GM23248 (cell line): ENCODE measurements at regions not wholly inside any gene's neighbourhood (a gene's known extent, or its start where the extent isn't known, plus 50 kb on each side); places are given as distances from the start of the nearest gene placed in this dataset.

ENCODE experiments used
- DNase-seq: peaks from one replicate; pipeline ENCODE4 v3.0.0-alpha.2; 2015
- H2AFZ ChIP-seq: fragments of 200-600 bp; sonication (generic); 2 replicates; pipeline ENCODE4 v1.6.1; 2016; ENCODE audit warnings: antibody characterized with exemption
- H3F3A ChIP-seq: fragments of 200-600 bp; sonication (generic); 2 replicates; pipeline ENCODE4 v1.6.1; 2016; ENCODE audit warnings: mild to moderate bottlenecking, antibody characterized with exemption, mixed run types; ENCODE audit not compliant: insufficient read depth
- H3K27ac ChIP-seq: fragments of 200-600 bp; sonication (generic); 2 replicates; pipeline ENCODE4 v1.5.1; 2016; ENCODE audit warnings: mild to moderate bottlenecking
- H3K27me3 ChIP-seq: fragments of 200-600 bp; sonication (generic); replicated peaks from 2 replicates; pipeline ENCODE4 v1.6.1; 2016; ENCODE audit warnings: mild to moderate bottlenecking; ENCODE audit not compliant: insufficient read depth
- H3K36me3 ChIP-seq: fragments of 200-600 bp; sonication (generic); 2 replicates; pipeline ENCODE4 v1.6.1; 2016; ENCODE audit warnings: low read depth, mild to moderate bottlenecking
- H3K4me1 ChIP-seq: fragments of 200-600 bp; sonication (generic); 2 replicates; pipeline ENCODE4 v1.6.1; 2016; ENCODE audit warnings: mild to moderate bottlenecking; ENCODE audit not compliant: insufficient read depth
- H3K4me2 ChIP-seq: fragments of 200-600 bp; sonication (generic); one replicate; pipeline ENCODE4 v1.6.1; 2016; ENCODE audit warnings: mild to moderate bottlenecking; ENCODE audit not compliant: unreplicated experiment
- H3K4me3 ChIP-seq: fragments of 200-600 bp; sonication (generic); 2 replicates; pipeline ENCODE4 v1.5.1; 2016; ENCODE audit warnings: mild to moderate bottlenecking
- H3K79me2 ChIP-seq: fragments of 200-600 bp; sonication (generic); 2 replicates; pipeline ENCODE4 v1.6.1; 2016; ENCODE audit warnings: mild to moderate bottlenecking; ENCODE audit not compliant: insufficient read depth
- H3K9ac ChIP-seq: fragments of 200-600 bp; sonication (generic); 2 replicates; pipeline ENCODE4 v1.6.1; 2016; ENCODE audit warnings: mild to moderate bottlenecking
- H3K9me2 ChIP-seq: fragments of 200-600 bp; sonication (generic); 2 replicates; pipeline ENCODE4 v1.6.1; 2016; ENCODE audit warnings: mixed run types, mild to moderate bottlenecking, moderate library complexity; ENCODE audit not compliant: insufficient read depth
- H3K9me3 ChIP-seq: fragments of 200-600 bp; sonication (generic); one replicate; pipeline ENCODE4 v1.6.1; 2017; ENCODE audit warnings: low read depth
- H4K20me1 ChIP-seq: fragments of 200-600 bp; sonication (generic); 2 replicates; pipeline ENCODE4 v1.6.0; 2016; ENCODE audit not compliant: insufficient read depth
- EZH2 ChIP-seq: fragments of 200-600 bp; sonication (generic); IDR thresholded peaks from 2 replicates; pipeline ENCODE4 v1.6.1; 2018; ENCODE audit warnings: antibody characterized with exemption, mild to moderate bottlenecking; ENCODE audit not compliant: insufficient read depth, poor library complexity, severe bottlenecking
- EZH2phosphoT487 ChIP-seq: fragments of 200-600 bp; sonication (generic); IDR thresholded peaks from 2 replicates; pipeline ENCODE4 v1.6.1; 2018; ENCODE audit warnings: antibody characterized with exemption, moderate library complexity, mild to moderate bottlenecking, low read depth; ENCODE audit not compliant: insufficient read depth
- WGBS, 2 experiments: methylation state at CpG; one replicate each; pipeline ENCODE4 v1.1.6; 2015 to 2017; ENCODE audit warnings: low lambda C conversion rate in 2 of 2, low coverage in 1 of 2; ENCODE audit errors: missing lambda C conversion rate in 2 of 2; 5-methylcytosine and 5-hydroxymethylcytosine counted together
- in situ Hi-C: fragments of 300-500 bp; cut with MboI; formaldehyde crosslinking; loops from 2 replicates; pipeline ENCODE4 v1.15.0; 2020

DNA sequence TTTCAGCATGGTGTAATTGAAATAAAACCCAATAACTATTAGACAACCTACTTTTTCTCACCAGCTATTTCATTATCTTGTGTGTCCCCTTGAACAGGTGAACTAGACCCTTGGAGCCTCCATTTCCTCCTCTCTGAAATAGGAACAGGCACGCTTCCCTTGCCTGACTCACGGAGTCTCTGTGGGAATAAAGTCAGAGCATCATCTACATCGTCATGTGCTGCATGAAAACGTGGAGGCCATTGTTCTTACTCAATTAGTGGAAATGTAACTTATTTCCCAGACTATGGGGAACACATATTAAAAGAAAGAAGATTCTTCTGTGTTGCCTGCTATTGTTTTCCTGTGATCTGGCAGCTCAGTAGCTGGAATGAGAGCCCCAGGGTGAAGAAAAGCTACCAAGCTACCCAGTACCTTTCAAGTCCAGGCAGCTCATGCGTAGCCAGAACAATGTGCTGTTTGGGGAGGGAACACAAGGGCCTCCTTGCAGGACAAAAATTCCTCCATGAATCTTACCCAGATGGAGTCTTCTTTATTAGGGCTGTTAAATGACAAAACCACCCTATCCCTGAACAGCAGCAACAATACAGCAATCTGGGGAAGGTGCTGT, 59.8 kb downstream of the SOX11 start:
- no peaks in the 10 kb centered on the region for H3F3A ChIP-seq
- TF ChIP-seq EZH2phosphoT487: no peak
- TF ChIP-seq EZH2: no peak
- H2AFZ ChIP-seq: no peak overlapping the region
- in situ Hi-C loops: no loop called here
- H3K27ac ChIP-seq: no peak overlapping the region
- no peak for DNase-seq
- no peaks in the 10 kb centered on the region for H3K79me2 ChIP-seq
- H3K4me3 ChIP-seq: no peak overlapping the region
- H3K4me2 ChIP-seq: no peak overlapping the region
- H4K20me1 ChIP-seq: no peaks in the 10 kb centered on the region
- no peaks in the 10 kb centered on the region for H3K36me3 ChIP-seq
- no peaks in the 10 kb centered on the region for H3K4me1 ChIP-seq
- no peaks in the 10 kb centered on the region for H3K9me2 ChIP-seq
- H3K9me3 ChIP-seq: no peaks in the 10 kb centered on the region
- 27 to 28% methylated on average over 5 of the region's 5 CpGs for WGBS, 2 experiments
- no peak overlapping the region for H3K9ac ChIP-seq
- no peaks in the 10 kb centered on the region for H3K27me3 ChIP-seq

DNA sequence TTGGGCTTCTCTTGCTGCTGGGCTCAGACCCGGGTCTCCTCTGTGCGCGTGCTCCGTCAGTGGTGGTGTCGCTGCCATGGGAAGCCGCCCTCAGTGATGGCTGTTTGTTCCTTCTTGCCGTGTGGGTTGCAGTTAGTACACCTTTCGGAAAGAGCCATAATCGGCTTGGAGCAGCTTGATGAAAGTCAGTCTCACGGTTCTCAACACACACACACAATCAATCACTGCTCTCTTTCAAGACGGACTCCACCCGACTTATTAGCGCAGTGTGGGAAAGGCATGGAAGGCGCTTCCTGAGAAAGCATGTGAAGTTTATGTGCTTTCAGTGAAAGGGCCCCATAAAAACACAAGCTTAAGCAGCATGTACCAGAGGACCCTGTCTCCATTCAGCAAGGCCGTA, 64.1 kb downstream of the SOX11 start:
- H3K9me2 ChIP-seq: no peaks in the 10 kb centered on the region
- H3K4me2 ChIP-seq: no peak overlapping the region
- H2AFZ ChIP-seq: no peak overlapping the region
- WGBS, 2 experiments: 25 to 27% methylated on average over 15 of the region's 15 CpGs
- H3K27ac ChIP-seq: no peak overlapping the region
- no peak for DNase-seq
- H3K9me3 ChIP-seq: no peaks in the 10 kb centered on the region
- H3F3A ChIP-seq: no peaks in the 10 kb centered on the region
- in situ Hi-C loops: no loop called here
- no peak overlapping the region for H3K4me3 ChIP-seq
- no peaks in the 10 kb centered on the region for H3K27me3 ChIP-seq
- no peak overlapping the region for H3K9ac ChIP-seq
- H3K79me2 ChIP-seq: no peaks in the 10 kb centered on the region
- TF ChIP-seq EZH2phosphoT487: no peak
- TF ChIP-seq EZH2: no peak
- H3K36me3 ChIP-seq: no peaks in the 10 kb centered on the region
- H4K20me1 ChIP-seq: no peaks in the 10 kb centered on the region
- no peaks in the 10 kb centered on the region for H3K4me1 ChIP-seq

DNA sequence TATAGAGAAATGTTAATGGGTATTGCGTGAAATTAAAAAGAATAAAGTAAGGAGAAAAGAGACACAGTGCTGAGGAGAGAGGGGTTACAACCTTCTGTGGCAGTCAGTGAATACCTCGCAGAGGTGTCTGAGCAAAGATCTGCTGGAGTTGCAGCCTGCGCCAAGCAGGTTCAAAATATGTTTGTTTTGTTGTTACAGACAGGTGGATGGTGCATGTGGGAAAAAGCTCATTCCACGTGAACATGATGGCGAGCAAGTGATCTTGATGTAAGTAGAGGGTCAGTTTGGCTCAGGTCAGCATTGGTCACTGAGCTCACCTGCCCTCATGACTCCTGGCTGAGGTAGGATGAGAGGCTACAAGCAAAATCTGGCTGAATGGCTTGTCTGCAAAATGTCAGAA, 66.2 kb downstream of the SOX11 start:
- no peak for TF ChIP-seq EZH2
- H3F3A ChIP-seq: no peaks in the 10 kb centered on the region
- no peaks in the 10 kb centered on the region for H3K4me1 ChIP-seq
- H3K36me3 ChIP-seq: no peaks in the 10 kb centered on the region
- no peaks in the 10 kb centered on the region for H4K20me1 ChIP-seq
- no peaks in the 10 kb centered on the region for H3K79me2 ChIP-seq
- WGBS, 2 experiments: 46 to 57% methylated on average over 5 of the region's 5 CpGs
- H2AFZ ChIP-seq: no peak overlapping the region
- H3K27me3 ChIP-seq: no peaks in the 10 kb centered on the region
- no peak overlapping the region for H3K9ac ChIP-seq
- no peak overlapping the region for H3K4me2 ChIP-seq
- H3K9me2 ChIP-seq: no peaks in the 10 kb centered on the region
- no peak overlapping the region for H3K4me3 ChIP-seq
- no peaks in the 10 kb centered on the region for H3K9me3 ChIP-seq
- DNase-seq: no peak
- in situ Hi-C loops: no loop called here
- no peak overlapping the region for H3K27ac ChIP-seq

DNA sequence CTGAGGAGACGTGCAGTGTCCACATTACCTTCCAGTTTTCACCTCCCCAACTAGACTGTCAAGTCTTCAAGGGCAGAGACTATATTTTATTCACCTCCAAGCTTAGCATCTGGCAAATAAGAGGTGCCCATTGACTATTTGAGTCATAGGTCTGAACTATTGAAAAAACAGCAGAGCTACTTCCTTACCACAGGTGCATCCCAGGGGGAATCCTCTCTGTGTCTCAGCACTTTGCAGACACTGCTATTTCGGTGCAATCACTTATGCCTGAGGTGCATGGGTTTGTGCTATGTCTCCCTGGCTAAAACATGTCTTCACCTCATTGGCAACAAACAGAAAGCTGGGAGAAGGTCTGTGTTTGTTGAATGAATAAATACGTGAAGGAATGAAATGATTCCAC, 67.8 kb downstream of the SOX11 start:
- no peak overlapping the region for H3K4me3 ChIP-seq
- in situ Hi-C loops: no loop called here
- WGBS, 2 experiments: 10% methylated on average over 3 of the region's 3 CpGs
- H2AFZ ChIP-seq: no peak overlapping the region
- no peak for TF ChIP-seq EZH2phosphoT487
- no peak for TF ChIP-seq EZH2
- no peak for DNase-seq
- H3K4me1 ChIP-seq: no peaks in the 10 kb centered on the region
- no peaks in the 10 kb centered on the region for H3K79me2 ChIP-seq
- no peaks in the 10 kb centered on the region for H3K9me3 ChIP-seq
- no peak overlapping the region for H3K4me2 ChIP-seq
- H4K20me1 ChIP-seq: no peaks in the 10 kb centered on the region
- no peaks in the 10 kb centered on the region for H3K27me3 ChIP-seq
- no peak overlapping the region for H3K9ac ChIP-seq
- no peaks in the 10 kb centered on the region for H3K9me2 ChIP-seq
- no peaks in the 10 kb centered on the region for H3K36me3 ChIP-seq
- H3F3A ChIP-seq: no peaks in the 10 kb centered on the region
- no peak overlapping the region for H3K27ac ChIP-seq

DNA sequence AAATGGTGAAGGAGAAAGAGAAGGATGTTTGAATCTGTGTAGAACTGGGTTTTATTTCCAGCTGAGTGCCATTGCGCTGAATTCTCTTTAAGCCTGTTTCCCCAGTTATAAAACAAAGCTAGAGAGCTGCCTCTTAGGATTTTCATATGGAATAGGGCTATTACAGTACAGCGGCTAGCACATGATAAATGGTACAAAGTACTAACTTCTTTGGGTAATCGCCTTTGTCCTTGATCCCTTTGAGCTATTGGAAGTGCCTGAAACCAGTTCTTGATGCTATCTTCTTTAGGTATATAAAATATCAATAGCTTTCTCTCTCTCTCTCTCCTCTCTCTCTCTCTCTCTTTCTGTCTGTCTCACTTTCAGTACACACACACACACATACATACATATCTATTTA, 71.3 kb downstream of the SOX11 start:
- Histone ChIP-seq H3K9me2 (no peaks in the 10 kb centered on the region), H3K36me3 (no peaks in the 10 kb centered on the region), H3K79me2 (no peaks in the 10 kb centered on the region), H3K9ac (no peak overlapping the region), H3K9me3 (no peaks in the 10 kb centered on the region), H2AFZ (no peak overlapping the region), H4K20me1 (no peaks in the 10 kb centered on the region), H3K27ac (no peak overlapping the region), H3K4me3 (no peak overlapping the region), H3F3A (no peaks in the 10 kb centered on the region), H3K4me2 (no peak overlapping the region), H3K4me1 (no peaks in the 10 kb centered on the region), H3K27me3 (no peaks in the 10 kb centered on the region)
- TF ChIP-seq EZH2phosphoT487: no peak
- TF ChIP-seq EZH2: no peak
- DNase-seq: no peak
- 31% methylated on average over 3 of the region's 3 CpGs for WGBS, 2 experiments
- in situ Hi-C loops: no loop called here
